Activated CD8-positive, alpha-beta T cell treated with anti-CD3 and anti-CD28 coated beads for 36 hours (primary cell): ENCODE measurements at regions not wholly inside any gene's neighbourhood (a gene's known extent, or its start where the extent isn't known, plus 50 kb on each side); places are given as distances from the start of the nearest gene placed in this dataset.

ENCODE experiments used
- ATAC-seq: fragments of 200-7000 bp; cut with Tn5 transposase; one replicate; pipeline ENCODE4 v1.10.0; 2021; ENCODE audit warnings: mild to moderate bottlenecking, moderate library complexity
- CTCF ChIA-PET: fragments of 350-600 bp; sonication (Branson Sonifier 250); formaldehyde crosslinking; loops from one replicate; lab custom pipeline; 2021; ENCODE audit warnings: antibody characterized with exemption; lab: Charles Lee
- POLR2A ChIA-PET: fragments of 350-600 bp; sonication (Branson Sonifier 250); formaldehyde crosslinking; loops from one replicate; lab custom pipeline; 2021; ENCODE audit warnings: antibody characterized with exemption; lab: Charles Lee
- DNase-seq: peaks from one replicate; pipeline ENCODE4 v3.0.0-alpha.2; 2020
- H3K27ac Mint-ChIP-seq: one replicate; pipeline ENCODE4 v1.8.0; 2021; ENCODE audit warnings: mild to moderate bottlenecking, mixed read lengths
- H3K27me3 Mint-ChIP-seq: one replicate; pipeline ENCODE4 v1.8.0; 2021; ENCODE audit warnings: mixed read lengths
- H3K36me3 Mint-ChIP-seq: one replicate; pipeline ENCODE4 v1.8.0; 2021; ENCODE audit warnings: low read depth, mixed read lengths
- H3K4me1 Mint-ChIP-seq: one replicate; pipeline ENCODE4 v1.8.0; 2021; ENCODE audit warnings: low read depth, mixed read lengths
- H3K4me3 Mint-ChIP-seq: one replicate; pipeline ENCODE4 v1.8.0; 2021; ENCODE audit warnings: mild to moderate bottlenecking, moderate library complexity, mixed read lengths
- H3K9me3 Mint-ChIP-seq: one replicate; pipeline ENCODE4 v1.8.0; 2021; ENCODE audit warnings: mixed read lengths
- CTCF ChIP-seq: fragments of 200-600 bp; IDR thresholded peaks from one replicate; pipeline ENCODE4 v1.8.0; 2022; ENCODE audit warnings: antibody characterized with exemption, mild to moderate bottlenecking
- intact Hi-C: fragments of 100-400 bp; cut with micrococcal nuclease; formaldehyde crosslinking; loops from one replicate; pipeline ENCODE4 v1.10.0; 2022

GRCh38 chr13:81609335-81609734 is 1268.4 kb upstream of the SPRY2 start:
- Mint-ChIP-seq H3K4me3 (no peak overlapping the region), H3K27ac (no peak overlapping the region), H3K4me1 (no peaks in the 10 kb centered on the region), H3K27me3 (no peaks in the 10 kb centered on the region), H3K9me3 (no peaks in the 10 kb centered on the region), H3K36me3 (no peaks in the 10 kb centered on the region)
- intact Hi-C loops, result no loop called here
- DNase-seq (no peak), ATAC-seq (no peak)
- ChIA-PET CTCF (no interaction called here), POLR2A (no interaction called here)
- TF ChIP-seq CTCF, result no peak

- Mint-ChIP-seq H3K4me3 (no peak overlapping the region), H3K9me3 (peaks cover 2% of the 10 kb centered on the region), H3K4me1 (no peaks in the 10 kb centered on the region), H3K27me3 (no peaks in the 10 kb centered on the region), H3K36me3 (no peaks in the 10 kb centered on the region), H3K27ac (no peak overlapping the region)
- ATAC-seq, result no peak
- intact Hi-C loops, result no loop called here
- no peak for TF ChIP-seq CTCF
- no peak for DNase-seq
- CTCF ChIA-PET, result no interaction called here
- POLR2A ChIA-PET, result no interaction called here
Observed at GRCh38 chr13:81606074-81606473, 1265.1 kb upstream of the SPRY2 start.

GRCh38 chr13:81602241-81602640 is 1261.3 kb upstream of the SPRY2 start:
- H3K27ac Mint-ChIP-seq, result no peak overlapping the region
- intact Hi-C loops, result no loop called here
- peaks cover 6% of the 10 kb centered on the region for H3K9me3 Mint-ChIP-seq
- no peak overlapping the region for H3K4me3 Mint-ChIP-seq
- no peak for TF ChIP-seq CTCF
- no peaks in the 10 kb centered on the region for H3K4me1 Mint-ChIP-seq
- CTCF ChIA-PET, result no interaction called here
- DNase-seq (no peak), ATAC-seq (no peak)
- no peaks in the 10 kb centered on the region for H3K36me3 Mint-ChIP-seq
- H3K27me3 Mint-ChIP-seq, result no peaks in the 10 kb centered on the region
- POLR2A ChIA-PET, result no interaction called here

- Mint-ChIP-seq H3K27me3 (no peaks in the 10 kb centered on the region), H3K27ac (no peak overlapping the region), H3K4me3 (no peak overlapping the region), H3K36me3 (no peaks in the 10 kb centered on the region), H3K4me1 (no peaks in the 10 kb centered on the region), H3K9me3 (peaks cover 6% of the 10 kb centered on the region)
- no peak for TF ChIP-seq CTCF
- ChIA-PET CTCF (no interaction called here), POLR2A (no interaction called here)
- DNase-seq (no peak), ATAC-seq (no peak)
- intact Hi-C loops, result no loop called here
Observed at GRCh38 chr13:81597101-81597500, 1256.2 kb upstream of the SPRY2 start.

- no peak overlapping the region for H3K27ac Mint-ChIP-seq
- POLR2A ChIA-PET, result no interaction called here
- no peaks in the 10 kb centered on the region for H3K27me3 Mint-ChIP-seq
- no peaks in the 10 kb centered on the region for H3K4me1 Mint-ChIP-seq
- intact Hi-C loops, result no loop called here
- DNase-seq (no peak), ATAC-seq (no peak)
- CTCF ChIA-PET, result no interaction called here
- H3K9me3 Mint-ChIP-seq, result peaks cover 4% of the 10 kb centered on the region
- no peak for TF ChIP-seq CTCF
- no peak overlapping the region for H3K4me3 Mint-ChIP-seq
- no peaks in the 10 kb centered on the region for H3K36me3 Mint-ChIP-seq
Observed at GRCh38 chr13:81596224-81596753, 1255.4 kb upstream of the SPRY2 start.
